ENCODE measurements at regions not wholly inside any gene's neighbourhood (a gene's known extent, or its start where the extent isn't known, plus 50 kb on each side); places are given as distances from the start of the nearest gene placed in this dataset.

DNA sequence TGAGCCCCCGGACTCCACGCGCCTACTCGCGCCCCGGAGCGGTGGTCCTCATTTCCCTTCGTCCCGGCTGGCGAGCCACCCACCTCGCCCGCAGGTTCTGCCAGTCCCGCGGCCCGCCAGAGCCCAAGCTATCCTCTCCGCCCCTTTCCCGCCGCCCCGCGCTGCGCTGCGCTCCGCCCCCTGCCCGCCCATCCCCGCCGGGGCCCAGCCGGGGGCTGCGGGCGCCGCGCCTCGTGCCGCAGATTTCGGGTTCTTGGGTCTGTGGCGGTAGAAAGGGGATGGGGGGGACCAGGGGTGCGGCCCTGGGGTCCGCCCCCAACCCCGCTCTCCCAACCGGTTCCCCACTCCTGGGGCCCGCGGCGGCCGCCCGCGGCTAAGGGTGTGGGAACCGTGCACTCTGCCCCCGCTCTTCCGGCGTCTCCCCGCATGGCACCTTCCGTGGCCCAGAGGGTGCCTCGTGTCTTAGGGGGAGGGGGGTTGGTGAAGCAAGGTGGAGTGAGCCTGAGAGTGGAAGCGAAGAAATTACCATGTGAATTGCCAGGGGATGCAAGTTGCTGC, 650.8 kb upstream of the DIPK2B start:
- H3K4me3 ChIP-seq (ENCODE audit: low read depth, low read length) = peak overlapping the region; percentile 84
- TF ChIP-seq, protein P1, sequence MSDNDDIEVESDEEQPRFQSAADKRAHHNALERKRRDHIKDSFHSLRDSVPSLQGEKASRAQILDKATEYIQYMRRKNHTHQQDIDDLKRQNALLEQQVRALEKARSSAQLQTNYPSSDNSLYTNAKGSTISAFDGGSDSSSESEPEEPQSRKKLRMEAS (IDR thresholded peaks at IDR 0.05; ENCODE audit: low read depth, low read length) = peak; percentile 91
- TF ChIP-seq, protein P2, sequence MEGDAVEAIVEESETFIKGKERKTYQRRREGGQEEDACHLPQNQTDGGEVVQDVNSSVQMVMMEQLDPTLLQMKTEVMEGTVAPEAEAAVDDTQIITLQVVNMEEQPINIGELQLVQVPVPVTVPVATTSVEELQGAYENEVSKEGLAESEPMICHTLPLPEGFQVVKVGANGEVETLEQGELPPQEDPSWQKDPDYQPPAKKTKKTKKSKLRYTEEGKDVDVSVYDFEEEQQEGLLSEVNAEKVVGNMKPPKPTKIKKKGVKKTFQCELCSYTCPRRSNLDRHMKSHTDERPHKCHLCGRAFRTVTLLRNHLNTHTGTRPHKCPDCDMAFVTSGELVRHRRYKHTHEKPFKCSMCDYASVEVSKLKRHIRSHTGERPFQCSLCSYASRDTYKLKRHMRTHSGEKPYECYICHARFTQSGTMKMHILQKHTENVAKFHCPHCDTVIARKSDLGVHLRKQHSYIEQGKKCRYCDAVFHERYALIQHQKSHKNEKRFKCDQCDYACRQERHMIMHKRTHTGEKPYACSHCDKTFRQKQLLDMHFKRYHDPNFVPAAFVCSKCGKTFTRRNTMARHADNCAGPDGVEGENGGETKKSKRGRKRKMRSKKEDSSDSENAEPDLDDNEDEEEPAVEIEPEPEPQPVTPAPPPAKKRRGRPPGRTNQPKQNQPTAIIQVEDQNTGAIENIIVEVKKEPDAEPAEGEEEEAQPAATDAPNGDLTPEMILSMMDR (IDR thresholded peaks at IDR 0.05; ENCODE audit: low read depth, low read length) = no peak
- TF ChIP-seq POLR2A (IDR thresholded peaks at IDR 0.05; ENCODE audit: extremely low read depth, insufficient read length) (peak; percentile 32), MYC (IDR thresholded peaks at IDR 0.05; ENCODE audit: low read depth, low read length) (peak; percentile 98)
- DNase-seq (ENCODE audit: low read depth) = peak; percentile 82

DNA sequence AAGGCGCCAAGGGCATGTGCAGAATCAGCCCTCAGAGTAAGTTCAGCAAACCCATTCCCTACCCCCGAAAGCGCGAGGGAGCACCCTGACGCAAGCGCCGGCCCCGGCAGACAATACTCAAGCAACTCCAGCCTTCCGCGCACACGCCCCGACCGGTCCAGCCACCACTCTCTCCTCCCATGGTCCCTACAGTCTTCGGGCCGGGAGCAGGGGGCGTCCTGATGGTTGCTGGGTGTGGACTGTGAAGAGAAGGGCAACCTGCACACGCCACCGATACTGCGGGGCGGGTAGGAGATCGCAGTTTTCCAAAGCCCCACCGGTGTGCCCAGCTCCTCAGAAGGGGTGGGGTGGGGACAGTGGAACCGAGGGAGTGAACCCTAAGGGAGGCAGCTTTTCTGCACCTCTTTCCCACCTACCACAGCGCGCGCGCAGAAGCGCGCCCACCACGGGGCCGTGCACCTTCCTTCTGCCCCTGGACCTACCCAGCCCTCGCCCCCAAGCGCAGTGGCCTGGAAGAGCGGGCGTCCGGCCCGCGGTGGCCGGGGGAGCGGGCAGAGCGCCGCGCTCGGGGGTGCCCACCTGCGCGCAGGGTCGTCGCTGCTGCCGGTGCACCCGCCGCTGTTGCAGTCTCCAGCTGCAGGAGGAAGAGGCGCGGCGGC, 650.2 kb upstream of the DIPK2B start:
- peak; percentile 76 for DNase-seq (ENCODE audit: low read depth)
- H3K4me3 ChIP-seq (ENCODE audit: low read depth, low read length) = peak overlapping the region; percentile 84
- TF ChIP-seq POLR2A (IDR thresholded peaks at IDR 0.05; ENCODE audit: extremely low read depth, insufficient read length) (no peak), MYC (IDR thresholded peaks at IDR 0.05; ENCODE audit: low read depth, low read length) (no peak)
- TF ChIP-seq, protein P1 (IDR thresholded peaks at IDR 0.05; ENCODE audit: low read depth, low read length) = no peak

DNA sequence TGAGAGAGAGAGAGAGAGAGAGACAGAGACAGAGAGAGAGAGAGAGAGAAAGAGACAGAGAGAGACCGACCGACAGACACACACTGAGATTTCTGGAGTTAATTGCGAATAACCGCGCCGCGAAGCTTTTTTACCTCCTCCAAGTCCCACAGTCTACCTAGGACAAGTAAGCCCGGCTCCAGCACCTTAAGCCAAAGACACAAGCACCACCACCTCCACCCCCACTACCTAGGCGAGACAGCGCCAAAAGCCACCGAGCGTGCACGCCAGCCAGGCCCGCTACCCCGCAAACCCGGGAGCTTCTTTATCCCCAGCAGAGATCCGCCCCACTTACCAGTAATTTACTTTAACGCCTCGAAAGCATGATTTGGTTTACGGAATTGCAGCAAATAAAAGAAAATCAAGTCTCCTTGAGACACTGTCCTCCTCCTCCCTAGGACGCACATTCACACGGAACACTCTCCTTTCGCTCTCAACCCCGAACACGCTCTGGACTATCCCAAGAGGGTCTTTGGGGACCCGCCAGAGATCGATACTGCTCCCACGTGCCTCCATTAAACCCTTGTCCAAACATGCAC, 649.6 kb upstream of the DIPK2B start:
- peak; percentile 36 for DNase-seq (ENCODE audit: low read depth)
- TF ChIP-seq, protein P2 (IDR thresholded peaks at IDR 0.05; ENCODE audit: low read depth, low read length) = no peak
- no peak for TF ChIP-seq MYC (IDR thresholded peaks at IDR 0.05; ENCODE audit: low read depth, low read length)
- no peak for TF ChIP-seq POLR2A (IDR thresholded peaks at IDR 0.05; ENCODE audit: extremely low read depth, insufficient read length)
- TF ChIP-seq, protein P1 (IDR thresholded peaks at IDR 0.05; ENCODE audit: low read depth, low read length) = peak; percentile 37; the same call in 1 of the 2 replicates
- peak overlapping the region; percentile 84 for H3K4me3 ChIP-seq (ENCODE audit: low read depth, low read length)

DNA sequence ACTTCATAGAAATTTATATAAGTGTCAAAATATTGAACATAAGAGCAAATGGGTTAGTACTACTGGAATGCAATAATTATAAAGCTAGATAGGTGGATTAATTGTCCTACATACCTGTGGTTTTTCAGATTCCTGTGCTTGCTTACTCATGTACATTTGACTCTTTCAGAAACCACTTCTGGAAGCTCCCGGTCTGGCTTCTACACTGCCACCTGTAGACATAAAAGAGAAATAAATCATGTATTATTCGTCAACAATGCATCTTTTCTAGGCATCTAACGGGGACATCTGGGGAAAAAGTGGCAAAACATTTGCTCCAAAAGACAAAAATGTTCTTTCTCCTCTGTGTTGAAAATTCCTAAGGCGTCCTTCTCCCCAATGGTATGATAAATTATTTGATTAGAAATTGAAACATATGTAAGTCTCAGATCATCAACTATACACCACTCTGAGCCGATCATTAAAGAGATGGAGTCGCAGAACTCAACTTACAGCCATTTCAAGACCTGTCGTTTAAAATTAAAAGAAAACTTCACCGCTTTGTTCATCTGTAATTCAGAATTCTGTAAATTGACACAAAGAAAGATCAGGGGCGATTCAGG, 648.7 kb upstream of the DIPK2B start:
- H3K4me3 ChIP-seq (ENCODE audit: low read depth, low read length) = peak overlapping the region; percentile 84

DNA sequence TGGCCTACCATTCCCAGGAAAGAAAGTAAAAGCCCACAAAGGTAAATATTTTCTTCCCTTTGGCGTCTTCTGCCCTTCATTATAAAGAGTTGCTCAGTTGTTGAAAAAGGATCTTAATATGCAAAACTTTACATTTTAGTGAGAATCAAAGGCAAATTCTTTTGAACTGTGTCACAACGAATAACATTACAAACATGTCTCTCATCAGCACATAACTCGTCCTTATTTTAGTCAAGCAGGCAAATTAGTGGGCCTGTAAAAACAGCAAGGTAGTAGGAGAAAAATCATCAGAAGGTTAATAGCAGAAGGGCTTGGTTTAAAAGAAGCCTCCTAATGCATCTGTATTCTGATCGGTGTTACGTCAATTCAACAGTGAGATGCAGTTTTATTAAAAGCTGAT, 647.3 kb upstream of the DIPK2B start:
- DNase-seq (ENCODE audit: low read depth) = no peak
- TF ChIP-seq, protein P1 (IDR thresholded peaks at IDR 0.05; ENCODE audit: low read depth, low read length) = no peak
- TF ChIP-seq, protein P2 (IDR thresholded peaks at IDR 0.05; ENCODE audit: low read depth, low read length) = no peak
- no peak for TF ChIP-seq POLR2A (IDR thresholded peaks at IDR 0.05; ENCODE audit: extremely low read depth, insufficient read length)
- TF ChIP-seq MYC (IDR thresholded peaks at IDR 0.05; ENCODE audit: low read depth, low read length) = no peak

More for the DNA sequence above, 648.7 kb upstream of the DIPK2B start:
- peak; percentile 64 for DNase-seq (ENCODE audit: low read depth)
- no peak for TF ChIP-seq POLR2A (IDR thresholded peaks at IDR 0.05; ENCODE audit: extremely low read depth, insufficient read length)
- TF ChIP-seq, protein P2 (IDR thresholded peaks at IDR 0.05; ENCODE audit: low read depth, low read length) = peak; percentile 29
- TF ChIP-seq, protein P1 (IDR thresholded peaks at IDR 0.05; ENCODE audit: low read depth, low read length) = no peak

More for the DNA sequence above, 647.3 kb upstream of the DIPK2B start:
- H3K4me3 ChIP-seq (ENCODE audit: low read depth, low read length) = no peak overlapping the region

All from NB4 (cell line).